Uterus (tissue), 3 donors: ENCODE measurements at regions not wholly inside any gene's neighbourhood (a gene's known extent, or its start where the extent isn't known, plus 50 kb on each side); places are given as distances from the start of the nearest gene placed in this dataset.

Source experiments
- DNase-seq, 2 donors: peaks; one replicate each; pipeline ENCODE4 v3.0.0-alpha.2; 2019 to 2020
- H3K27ac ChIP-seq, 2 donors: fragments of 200-600 bp; sonication (generic); 1 replicate in 1 of 2; 2 replicates in 1 of 2; pipeline ENCODE4 v1.5.1; 2016 to 2018
- H3K27me3 ChIP-seq, 2 donors: fragments of 200-600 bp; sonication (generic); one replicate each; pipeline ENCODE4 v1.5.1; 2018 to 2019; ENCODE audit warnings: control low read depth in 1 of 2
- H3K36me3 ChIP-seq, 2 donors: fragments of 200-600 bp; sonication (generic); one replicate each; pipeline ENCODE4 v1.5.1; 2019; ENCODE audit warnings: control low read depth in 1 of 2
- H3K4me1 ChIP-seq, 2 donors: fragments of 200-600 bp; sonication (generic); one replicate each; pipeline ENCODE4 v1.5.1; 2018 to 2019; ENCODE audit warnings: control low read depth in 1 of 2
- H3K4me3 ChIP-seq, 2 donors: fragments of 200-600 bp; sonication (generic); 1 replicate in 1 of 2; 2 replicates in 1 of 2; pipeline ENCODE4 v1.5.1; 2018 to 2019; ENCODE audit warnings: mild to moderate bottlenecking in 1 of 2
- H3K9me3 ChIP-seq, 2 donors: fragments of 200-600 bp; sonication (generic); one replicate each; pipeline ENCODE4 v1.5.1; 2019; ENCODE audit warnings: control low read depth in 1 of 2
- POLR2A ChIP-seq, 2 donors: fragments of 450-650 bp; IDR thresholded peaks; one replicate each; pipeline ENCODE4 v1.6.1; 2016; ENCODE audit warnings: antibody characterized with exemption in 2 of 2, mild to moderate bottlenecking in 1 of 2, moderate library complexity in 1 of 2
- intact Hi-C: fragments of 100-400 bp; cut with DNase I; formaldehyde crosslinking; loops from one replicate; pipeline ENCODE4 v1.15.1; 2023; ENCODE audit warnings: low total_unique reads
- TF ChIP-seq, protein P1 (sequence below), 4 experiments: fragments of 200-600 bp in 2 of 4; fragments of 450-650 bp in 2 of 4; sonication (generic) in 2 of 4; IDR thresholded peaks; one replicate each; pipeline ENCODE4 v1.5.1; 2016 to 2019; ENCODE audit warnings: antibody characterized with exemption in 4 of 4, mild to moderate bottlenecking in 2 of 4, moderate library complexity in 1 of 4
- donor health status: DM: yes; HTN: yes; CAD: no.

DNA sequence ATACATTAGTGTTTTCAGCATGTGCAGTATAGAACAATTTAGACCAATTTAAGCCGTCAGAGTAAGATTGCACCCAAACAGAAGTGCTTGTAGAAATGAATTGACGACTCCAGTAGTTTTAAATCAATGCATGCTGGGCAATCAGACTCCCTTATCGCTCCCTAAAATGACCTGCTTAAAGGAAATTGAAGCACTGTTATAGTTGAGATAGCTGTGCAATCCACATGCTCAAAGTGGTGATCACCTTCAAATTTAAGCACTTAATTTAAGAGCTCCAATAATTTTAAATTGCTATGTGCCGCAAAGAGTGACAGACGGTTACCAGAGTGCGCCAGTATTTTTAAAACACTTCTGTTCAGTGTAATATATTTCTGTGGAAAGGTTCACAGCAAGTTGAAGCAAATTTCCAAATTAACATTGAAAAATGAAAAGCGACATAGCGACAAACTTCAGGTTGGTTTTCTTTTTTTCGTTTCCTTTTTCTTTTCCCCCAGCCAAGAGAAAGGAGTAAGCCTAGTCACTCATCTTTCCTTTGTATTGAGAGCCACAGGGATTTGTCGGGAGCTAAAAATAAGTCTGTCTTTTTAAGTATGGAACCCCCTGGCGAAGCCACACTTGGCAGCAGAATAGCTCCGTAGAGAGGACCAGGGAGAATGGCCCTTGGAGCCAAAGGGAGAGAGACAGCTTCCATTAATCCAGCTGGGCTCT lies 436.4 kb upstream of the RBMS3 start:
- intact Hi-C loops: no loop called here
- Histone ChIP-seq H3K4me1 (no peaks in the 10 kb centered on the region), H3K27ac (no peak overlapping the region), H3K36me3 (no peaks in the 10 kb centered on the region), H3K4me3 (no peak overlapping the region), H3K27me3 (no peaks in the 10 kb centered on the region), H3K9me3 (no peaks in the 10 kb centered on the region)
- no peak for DNase-seq
- no peak for TF ChIP-seq POLR2A (IDR thresholded peaks at IDR 0.05)
- TF ChIP-seq, protein P1, sequence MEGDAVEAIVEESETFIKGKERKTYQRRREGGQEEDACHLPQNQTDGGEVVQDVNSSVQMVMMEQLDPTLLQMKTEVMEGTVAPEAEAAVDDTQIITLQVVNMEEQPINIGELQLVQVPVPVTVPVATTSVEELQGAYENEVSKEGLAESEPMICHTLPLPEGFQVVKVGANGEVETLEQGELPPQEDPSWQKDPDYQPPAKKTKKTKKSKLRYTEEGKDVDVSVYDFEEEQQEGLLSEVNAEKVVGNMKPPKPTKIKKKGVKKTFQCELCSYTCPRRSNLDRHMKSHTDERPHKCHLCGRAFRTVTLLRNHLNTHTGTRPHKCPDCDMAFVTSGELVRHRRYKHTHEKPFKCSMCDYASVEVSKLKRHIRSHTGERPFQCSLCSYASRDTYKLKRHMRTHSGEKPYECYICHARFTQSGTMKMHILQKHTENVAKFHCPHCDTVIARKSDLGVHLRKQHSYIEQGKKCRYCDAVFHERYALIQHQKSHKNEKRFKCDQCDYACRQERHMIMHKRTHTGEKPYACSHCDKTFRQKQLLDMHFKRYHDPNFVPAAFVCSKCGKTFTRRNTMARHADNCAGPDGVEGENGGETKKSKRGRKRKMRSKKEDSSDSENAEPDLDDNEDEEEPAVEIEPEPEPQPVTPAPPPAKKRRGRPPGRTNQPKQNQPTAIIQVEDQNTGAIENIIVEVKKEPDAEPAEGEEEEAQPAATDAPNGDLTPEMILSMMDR (IDR thresholded peaks at IDR 0.05): no peak

DNA sequence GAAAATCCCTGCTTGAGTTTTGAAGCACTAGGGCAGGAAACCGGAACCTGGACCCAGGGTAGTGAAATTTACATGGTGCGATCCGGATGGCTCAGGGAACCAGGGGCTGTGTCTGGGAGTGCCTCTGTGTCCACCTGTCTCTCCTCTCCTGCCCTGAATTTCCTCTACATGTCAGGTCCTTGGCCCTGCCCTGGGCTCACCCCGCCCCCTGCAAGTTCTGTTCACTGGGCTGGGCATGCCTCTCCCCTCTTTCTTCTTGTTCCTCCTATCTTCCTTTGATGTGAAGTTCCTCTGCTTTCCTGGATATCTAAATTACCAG lies 435.9 kb upstream of the RBMS3 start:
- intact Hi-C loops: no loop called here
- Histone ChIP-seq H3K36me3 (no peaks in the 10 kb centered on the region), H3K27ac (no peak overlapping the region), H3K27me3 (no peaks in the 10 kb centered on the region), H3K9me3 (no peaks in the 10 kb centered on the region), H3K4me3 (no peak overlapping the region), H3K4me1 (no peaks in the 10 kb centered on the region)
- DNase-seq: no peak
- no peak for TF ChIP-seq POLR2A (IDR thresholded peaks at IDR 0.05)
- TF ChIP-seq, protein P1 (IDR thresholded peaks at IDR 0.05): no peak

DNA sequence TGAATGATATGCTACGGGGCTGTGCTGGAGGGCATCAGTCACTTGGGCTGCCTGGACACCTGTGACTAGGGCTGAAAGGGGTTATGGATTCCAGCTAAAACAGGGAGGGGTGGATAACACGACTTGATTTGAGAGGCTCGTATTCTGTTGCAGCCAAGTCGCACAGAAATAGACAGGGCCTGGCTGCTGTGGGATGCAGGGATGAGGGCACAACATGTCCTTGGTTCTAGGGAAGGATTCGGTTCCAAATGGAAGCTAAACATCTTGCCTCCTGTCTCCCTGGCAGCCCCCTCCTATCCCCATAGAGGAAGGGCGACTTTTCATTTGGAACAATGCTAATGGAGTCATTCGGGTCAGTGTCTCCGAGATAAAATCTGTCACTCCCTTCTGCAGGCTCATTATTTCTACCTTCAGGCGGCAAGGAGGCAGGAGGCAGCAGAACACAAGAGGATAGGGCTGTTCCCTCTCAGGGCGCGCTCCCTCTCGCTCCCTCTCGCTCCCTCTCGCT lies 433.8 kb upstream of the RBMS3 start:
- H3K4me1 ChIP-seq: no peaks in the 10 kb centered on the region
- no peak for DNase-seq
- H3K4me3 ChIP-seq: no peak overlapping the region
- no peaks in the 10 kb centered on the region for H3K9me3 ChIP-seq
- no peak for TF ChIP-seq POLR2A (IDR thresholded peaks at IDR 0.05)
- TF ChIP-seq, protein P1 (IDR thresholded peaks at IDR 0.05): no peak
- no peak overlapping the region for H3K27ac ChIP-seq
- H3K36me3 ChIP-seq: no peaks in the 10 kb centered on the region
- no peaks in the 10 kb centered on the region for H3K27me3 ChIP-seq
- intact Hi-C loops: no loop called here

DNA sequence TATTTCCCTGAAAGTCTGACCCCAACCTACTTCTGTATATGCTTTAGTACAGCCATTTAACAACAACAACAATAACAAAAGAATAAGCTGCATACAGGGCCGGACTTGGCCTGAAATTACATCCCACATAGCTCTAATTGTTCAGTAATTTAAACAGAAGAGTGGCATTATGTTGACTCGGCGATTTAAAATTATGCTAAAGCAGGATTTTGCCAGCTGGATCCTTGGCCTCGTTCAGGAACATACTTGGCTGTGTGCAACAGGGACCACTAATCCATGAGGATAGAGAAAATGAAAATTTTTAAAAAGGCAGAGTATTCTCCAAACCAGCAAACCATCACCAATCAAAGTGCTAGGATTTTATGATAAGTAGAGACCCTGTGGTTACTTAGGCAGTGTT lies 433.1 kb upstream of the RBMS3 start:
- Histone ChIP-seq H3K27ac (no peak overlapping the region), H3K27me3 (no peaks in the 10 kb centered on the region), H3K4me1 (no peaks in the 10 kb centered on the region), H3K36me3 (no peaks in the 10 kb centered on the region), H3K9me3 (no peaks in the 10 kb centered on the region), H3K4me3 (no peak overlapping the region)
- TF ChIP-seq, protein P1 (IDR thresholded peaks at IDR 0.05): no peak
- no peak for TF ChIP-seq POLR2A (IDR thresholded peaks at IDR 0.05)
- DNase-seq: no peak
- intact Hi-C loops: no loop called here

DNA sequence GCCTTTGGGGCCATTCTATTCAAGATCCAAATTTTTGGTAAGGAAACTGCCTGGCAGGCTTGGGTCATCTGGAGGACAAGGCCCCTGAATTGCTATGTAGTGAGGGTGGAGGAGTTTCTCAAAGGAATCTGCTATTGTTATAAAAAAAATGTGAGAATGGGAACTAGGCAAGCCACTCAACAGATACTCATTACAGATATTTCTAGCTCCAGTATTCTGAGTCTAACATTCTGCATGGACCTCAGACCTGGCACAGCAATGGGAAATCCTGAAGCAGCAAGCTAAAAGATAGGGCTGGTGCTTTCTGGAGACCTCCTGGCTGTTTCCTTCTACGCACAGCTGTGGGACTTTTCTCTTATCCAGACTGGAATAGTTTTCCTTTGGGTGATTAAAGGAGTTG lies 430.7 kb upstream of the RBMS3 start:
- no peaks in the 10 kb centered on the region for H3K36me3 ChIP-seq
- TF ChIP-seq, protein P1 (IDR thresholded peaks at IDR 0.05): no peak
- TF ChIP-seq POLR2A (IDR thresholded peaks at IDR 0.05): no peak
- no peaks in the 10 kb centered on the region for H3K4me1 ChIP-seq
- no peaks in the 10 kb centered on the region for H3K9me3 ChIP-seq
- no peaks in the 10 kb centered on the region for H3K27me3 ChIP-seq
- intact Hi-C loops: no loop called here
- no peak overlapping the region for H3K27ac ChIP-seq
- no peak overlapping the region for H3K4me3 ChIP-seq
- DNase-seq: no peak
